ENCODE measurements at regions not wholly inside any gene's neighbourhood (a gene's known extent, or its start where the extent isn't known, plus 50 kb on each side); places are given as distances from the start of the nearest gene placed in this dataset.

- POLR2A ChIA-PET: no interaction called here
Measured at GRCh38 chr5:166979307-166979895, 1312.0 kb upstream of the WWC1 start.

More at GRCh38 chr5:166979307-166979895, 1312.0 kb upstream of the WWC1 start:
- no peaks in the 10 kb centered on the region for H4K20me1 ChIP-seq (replicated peaks; ENCODE audit: control insufficient read depth, extremely low read depth, insufficient read depth, low read length)
- H3K9ac ChIP-seq (replicated peaks; ENCODE audit: extremely low read depth, insufficient read depth, low read length): no peak overlapping the region
- H3K36me3 ChIP-seq (ENCODE audit: control insufficient read depth in 2 of 2, extremely low read depth in 1 of 2, insufficient read depth in 2 of 2, low read length in 2 of 2): no peaks in the 10 kb centered on the region
- TF ChIP-seq CTCF (IDR thresholded peaks at IDR 0.05; ENCODE audit: extremely low read depth in 1 of 2, insufficient read depth in 1 of 2, low read depth in 1 of 2, low read length in 2 of 2) (no peak), JUN (IDR thresholded peaks at IDR 0.05; ENCODE audit: borderline replicate concordance, insufficient read depth, insufficient read length, low read depth) (no peak), EZH2 (IDR thresholded peaks at IDR 0.05; ENCODE audit: borderline replicate concordance, low read depth, low read length, severe bottlenecking) (no peak), POLR2A (IDR thresholded peaks at IDR 0.05; ENCODE audit: low read depth, low read length) (no peak), POLR2AphosphoS5 (IDR thresholded peaks at IDR 0.05; ENCODE audit: insufficient read depth, low read depth, low read length) (no peak), MAX (IDR thresholded peaks at IDR 0.05; ENCODE audit: insufficient read depth, insufficient read length) (no peak), FOS (IDR thresholded peaks at IDR 0.05; ENCODE audit: borderline replicate concordance, insufficient read depth, low read length) (no peak), MYC (IDR thresholded peaks at IDR 0.05; ENCODE audit: low read depth, low read length) (no peak)
- CTCF ChIA-PET: no interaction called here
- dilution Hi-C loops (cut with MboI; ENCODE audit: extremely low pct_ligation_motif_present, low sequenced_read_pairs) (no loop called here), intact Hi-C loops (cut with micrococcal nuclease) (no loop called here)
- no peak overlapping the region for H3K4me2 ChIP-seq (ENCODE audit: insufficient read depth, low read length)
- H2AFZ ChIP-seq (ENCODE audit: low read depth, low read length): no peak overlapping the region
- no peak for DNase-seq (ENCODE audit: low read depth, low spot score)
- no peaks in the 10 kb centered on the region for H3K79me2 ChIP-seq (ENCODE audit: control insufficient read depth, insufficient read depth, low read length)
- H3K4me1 ChIP-seq (ENCODE audit: control insufficient read depth, extremely low read depth, insufficient read depth, low read length): no peaks in the 10 kb centered on the region
- no TSS peak for BruUV-seq (replicated peaks)
- H3K9me1 ChIP-seq (replicated peaks; ENCODE audit: control insufficient read depth, extremely low read depth, insufficient read depth, low read length): no peaks in the 10 kb centered on the region
- no peak overlapping the region for H3K4me3 ChIP-seq (replicated peaks in 1 of 3; ENCODE audit: insufficient read depth in 1 of 3, low read depth in 1 of 3, low read length in 3 of 3)
- no peak for FAIRE-seq
- H3K9me3 ChIP-seq (replicated peaks; ENCODE audit: control insufficient read depth, insufficient read depth, low read length): no peaks in the 10 kb centered on the region
- H3K27me3 ChIP-seq (ENCODE audit: control insufficient read depth in 2 of 2, insufficient read depth in 2 of 2, low read length in 2 of 2): peaks cover 0 to 2% of the 10 kb centered on the region in 2 experiments
- H3K27ac ChIP-seq (ENCODE audit: insufficient read depth, low read depth, low read length): no peak overlapping the region

Measured in endothelial cell of umbilical vein (primary cell).